Psoas muscle (tissue), 7 donors: ENCODE measurements at regions not wholly inside any gene's neighbourhood (a gene's known extent, or its start where the extent isn't known, plus 50 kb on each side); places are given as distances from the start of the nearest gene placed in this dataset.

Experiments
- ATAC-seq, 4 donors: fragments of 200-7000 bp; cut with Tn5 transposase; one replicate each; pipeline ENCODE4 v1.9.1; 2020; ENCODE audit warnings: moderate library complexity in 3 of 4, mild to moderate bottlenecking in 2 of 4
- DNase-seq, 2 donors: peaks; one replicate each; pipeline ENCODE4 v3.0.0-alpha.2; 2020
- H3K27ac ChIP-seq: fragments of 200-600 bp; one replicate; pipeline ENCODE4 v1.8.0; 2022
- H3K27me3 ChIP-seq, 3 donors: fragments of 200-600 bp in 1 of 3; one replicate each; pipeline versions ENCODE4 v1.6.1 to v1.8.0; 2013 to 2022; ENCODE audit warnings: low read length in 2 of 3, mild to moderate bottlenecking in 2 of 3, moderate library complexity in 1 of 3; ENCODE audit not compliant: insufficient read depth in 3 of 3
- H3K36me3 ChIP-seq, 2 donors: fragments of 200-600 bp in 1 of 2; one replicate each; pipeline versions ENCODE4 v1.6.1 to v1.8.0; 2013 to 2022; ENCODE audit warnings: low read depth in 1 of 2, mild to moderate bottlenecking in 1 of 2, moderate library complexity in 1 of 2; ENCODE audit not compliant: insufficient read depth in 1 of 2
- H3K4me1 ChIP-seq: fragments of 200-600 bp; one replicate; pipeline ENCODE4 v1.8.0; 2022
- H3K4me3 ChIP-seq: fragments of 200-600 bp; one replicate; pipeline ENCODE4 v1.8.0; 2022; ENCODE audit warnings: mild to moderate bottlenecking
- H3K9me3 ChIP-seq: fragments of 200-600 bp; one replicate; pipeline ENCODE4 v1.8.0; 2022
- CTCF ChIP-seq: fragments of 200-600 bp; IDR thresholded peaks from one replicate; pipeline ENCODE4 v1.8.0; 2022; ENCODE audit warnings: antibody characterized with exemption
- WGBS, 3 donors: extraction: QIAGEN DNeasy Blood & Tissue Kit; methylation state at CpG; one replicate each; pipeline versions ENCODE4 v1.1.6 to v1.1.7; 2013; 5-methylcytosine and 5-hydroxymethylcytosine counted together
- intact Hi-C, 2 donors: fragments of 100-400 bp; cut with DNase I; formaldehyde crosslinking; loops; one replicate each; pipeline versions ENCODE4 v1.11.0 to v1.14.2; 2022
- donor health status: healthy with polysubstance abuse.
- donor health status: DM: no; HTN: no; CAD: no; lungs with moderate emphysema.
- donor health status: Bipolar disorder and iron deficiency.
- donor health status: healthy.
- donor health status: DM: yes; HTN: yes; CAD: no.
- donor health status: DM: no; HTN: no; CAD: no.
- donor health status: DM: yes; HTN: yes; CAD: no.

DNA sequence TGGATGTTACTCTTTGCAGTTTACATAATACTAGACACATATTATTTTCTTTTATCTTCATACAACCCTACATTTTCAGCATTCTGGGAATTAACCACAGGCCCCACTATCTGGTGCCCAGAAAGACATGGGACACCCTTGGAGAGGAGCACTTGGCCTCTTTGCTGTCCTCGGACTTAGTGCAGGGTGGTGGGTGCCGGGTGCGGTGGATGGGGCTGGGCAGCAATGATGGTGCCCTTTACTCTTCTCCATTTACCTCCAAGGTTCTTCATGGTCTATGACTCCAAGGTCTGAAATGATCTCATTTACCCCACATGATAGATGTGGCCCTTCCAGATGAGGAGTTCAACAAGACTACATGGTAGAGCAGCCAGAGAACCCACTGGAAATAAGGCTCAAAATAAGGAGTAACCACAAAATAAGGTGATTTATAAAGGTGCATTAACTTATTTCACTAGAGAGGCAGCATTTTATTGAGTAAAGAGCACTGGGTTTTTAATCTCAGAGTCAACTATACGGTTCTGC, 56.2 kb upstream of the IGFBP3 start:
- DNase-seq, result no peak
- peaks cover 0 to 3% (median 0%) of the 10 kb centered on the region in 3 donors for H3K27me3 ChIP-seq
- ATAC-seq, result no peak
- peaks cover 3% of the 10 kb centered on the region for H3K4me1 ChIP-seq
- intact Hi-C loops, result no loop called here
- H3K9me3 ChIP-seq, result no peaks in the 10 kb centered on the region
- no peak for TF ChIP-seq CTCF
- no peak overlapping the region for H3K27ac ChIP-seq
- H3K4me3 ChIP-seq, result no peak overlapping the region
- 94 to 98% (median 97%) methylated on average over 4 of the region's 4 CpGs for WGBS, 3 donors
- H3K36me3 ChIP-seq, result no peaks in the 10 kb centered on the region

DNA sequence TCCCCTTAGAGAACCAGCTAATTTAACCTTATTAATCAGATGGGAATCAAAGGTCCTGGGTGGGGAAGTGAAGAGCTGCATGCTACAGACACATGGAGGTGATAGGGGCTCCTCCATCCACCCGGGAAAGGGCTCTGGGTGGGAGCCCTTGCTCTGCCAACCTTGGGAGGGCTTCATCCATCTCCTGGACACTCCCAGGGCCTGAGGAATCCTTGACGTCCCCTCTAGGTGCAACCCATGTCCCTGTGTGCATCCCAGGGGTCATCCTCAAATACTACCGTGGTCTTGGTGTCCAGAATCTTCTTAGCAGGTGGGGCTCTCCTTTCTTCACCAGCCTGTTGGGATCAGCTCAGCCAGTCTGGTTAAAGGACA, 55.4 kb upstream of the IGFBP3 start:
- no peak for TF ChIP-seq CTCF
- no peak for ATAC-seq
- peaks cover 0 to 3% (median 0%) of the 10 kb centered on the region in 3 donors for H3K27me3 ChIP-seq
- no peak overlapping the region for H3K27ac ChIP-seq
- peaks cover 3% of the 10 kb centered on the region for H3K4me1 ChIP-seq
- H3K9me3 ChIP-seq, result no peaks in the 10 kb centered on the region
- WGBS, 3 donors, result 87 to 98% (median 95%) methylated on average over 3 of the region's 3 CpGs
- H3K36me3 ChIP-seq, result no peaks in the 10 kb centered on the region
- no peak for DNase-seq
- intact Hi-C loops, result no loop called here
- H3K4me3 ChIP-seq, result no peak overlapping the region

GRCh38 chr7:45975847-45976484, 54.9 kb upstream of the IGFBP3 start:
- Histone ChIP-seq H3K27ac (no peak overlapping the region), H3K9me3 (no peaks in the 10 kb centered on the region), H3K36me3 (no peaks in the 10 kb centered on the region), H3K4me1 (peaks cover 3% of the 10 kb centered on the region), H3K4me3 (no peak overlapping the region), H3K27me3 (peaks cover 0 to 3% (median 0%) of the 10 kb centered on the region in 3 donors)
- WGBS, 3 donors, result 85 to 89% (median 87%) methylated on average over 8 of the region's 8 CpGs
- DNase-seq (no peak), ATAC-seq (no peak)
- no peak for TF ChIP-seq CTCF
- intact Hi-C loops, result no loop called here

DNA sequence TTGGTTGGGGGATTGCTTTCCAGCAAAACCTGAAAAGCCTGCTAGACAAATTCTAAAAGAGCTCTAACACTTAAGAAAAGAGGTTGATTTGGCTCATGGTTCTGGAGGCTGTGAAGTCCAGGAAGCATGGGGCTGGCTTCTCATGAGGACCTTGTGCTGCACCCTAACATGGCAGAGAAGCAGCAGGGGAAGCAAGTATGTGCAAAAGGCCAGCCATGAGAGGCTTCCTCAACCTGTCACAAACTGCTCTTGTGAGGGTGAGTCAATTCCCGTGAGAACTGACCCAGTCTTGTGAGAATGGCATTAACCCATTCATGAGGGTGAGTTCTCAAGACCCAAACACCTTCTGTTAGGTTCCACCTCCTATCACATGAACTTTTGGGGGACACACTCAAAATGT, 54.3 kb upstream of the IGFBP3 start:
- Histone ChIP-seq H3K27ac (no peak overlapping the region), H3K4me3 (no peak overlapping the region), H3K36me3 (no peaks in the 10 kb centered on the region), H3K4me1 (peaks cover 3% of the 10 kb centered on the region), H3K9me3 (no peaks in the 10 kb centered on the region), H3K27me3 (peaks cover 0 to 3% (median 0%) of the 10 kb centered on the region in 3 donors)
- TF ChIP-seq CTCF, result no peak
- ATAC-seq (no peak), DNase-seq (no peak)
- intact Hi-C loops, result no loop called here
- 72 to 87% (median 73%) methylated on average over 1 of the region's 1 CpG for WGBS, 3 donors
